OCI-LY7 (cell line): ENCODE measurements at regions not wholly inside any gene's neighbourhood (a gene's known extent, or its start where the extent isn't known, plus 50 kb on each side); places are given as distances from the start of the nearest gene placed in this dataset.

ENCODE experiments used
- EZH2phosphoT487 ChIP-seq: fragments of 200-600 bp; sonication (generic); IDR thresholded peaks from 2 replicates; pipeline ENCODE4 v1.6.1; 2018; ENCODE audit warnings: low read depth, borderline replicate concordance, mild to moderate bottlenecking, mixed run types, antibody characterized with exemption, low read length, moderate library complexity, mixed read lengths
- TF ChIP-seq, protein P1 (sequence below): fragments of 200-600 bp; sonication (generic); conservative IDR thresholded peaks from 2 replicates; pipeline ENCODE4 v1.5.1; 2014; ENCODE audit warnings: mild to moderate bottlenecking, antibody characterized with exemption, low read length, moderate library complexity, mixed read lengths

DNA sequence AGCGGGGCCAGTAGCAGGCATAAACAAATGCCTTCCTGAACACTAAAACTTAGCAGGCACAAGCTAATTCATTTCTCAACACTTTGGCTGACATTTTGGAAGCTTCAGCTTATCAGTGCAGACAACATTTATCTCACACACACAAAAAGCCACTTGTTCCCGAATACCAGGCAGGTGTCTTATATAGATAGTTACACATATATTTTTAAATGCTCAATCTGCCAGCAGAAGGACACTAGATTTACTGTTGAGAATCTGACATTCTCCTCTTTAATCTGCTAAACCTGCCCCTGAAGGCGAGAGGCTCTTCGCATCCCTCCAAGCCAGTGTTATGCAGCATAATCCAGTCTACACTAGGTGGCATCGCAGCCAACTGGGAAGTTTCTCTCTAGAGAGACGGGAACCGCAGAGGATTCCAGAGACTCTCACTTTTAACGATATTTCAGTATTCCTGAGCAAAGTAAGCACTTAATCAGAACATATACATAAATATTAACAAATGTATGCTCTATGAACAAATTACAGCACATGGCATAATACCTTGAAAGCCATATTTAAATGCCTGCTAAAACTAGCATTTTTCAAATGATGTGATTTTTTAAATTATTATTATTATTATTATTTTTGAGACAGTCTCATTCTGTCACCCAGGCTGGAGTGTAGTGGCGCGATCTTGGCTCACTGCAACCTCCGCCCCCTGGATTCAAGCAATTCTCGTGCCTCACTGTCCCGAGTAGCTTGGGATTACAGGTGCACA, 90.2 kb upstream of the SCG2 start:
- TF ChIP-seq, protein P1, sequence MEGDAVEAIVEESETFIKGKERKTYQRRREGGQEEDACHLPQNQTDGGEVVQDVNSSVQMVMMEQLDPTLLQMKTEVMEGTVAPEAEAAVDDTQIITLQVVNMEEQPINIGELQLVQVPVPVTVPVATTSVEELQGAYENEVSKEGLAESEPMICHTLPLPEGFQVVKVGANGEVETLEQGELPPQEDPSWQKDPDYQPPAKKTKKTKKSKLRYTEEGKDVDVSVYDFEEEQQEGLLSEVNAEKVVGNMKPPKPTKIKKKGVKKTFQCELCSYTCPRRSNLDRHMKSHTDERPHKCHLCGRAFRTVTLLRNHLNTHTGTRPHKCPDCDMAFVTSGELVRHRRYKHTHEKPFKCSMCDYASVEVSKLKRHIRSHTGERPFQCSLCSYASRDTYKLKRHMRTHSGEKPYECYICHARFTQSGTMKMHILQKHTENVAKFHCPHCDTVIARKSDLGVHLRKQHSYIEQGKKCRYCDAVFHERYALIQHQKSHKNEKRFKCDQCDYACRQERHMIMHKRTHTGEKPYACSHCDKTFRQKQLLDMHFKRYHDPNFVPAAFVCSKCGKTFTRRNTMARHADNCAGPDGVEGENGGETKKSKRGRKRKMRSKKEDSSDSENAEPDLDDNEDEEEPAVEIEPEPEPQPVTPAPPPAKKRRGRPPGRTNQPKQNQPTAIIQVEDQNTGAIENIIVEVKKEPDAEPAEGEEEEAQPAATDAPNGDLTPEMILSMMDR, result peak; percentile 74
- no peak for TF ChIP-seq EZH2phosphoT487
